Retinal pigment epithelial cell (primary cell): ENCODE measurements at regions not wholly inside any gene's neighbourhood (a gene's known extent, or its start where the extent isn't known, plus 50 kb on each side); places are given as distances from the start of the nearest gene placed in this dataset.

Source experiments
- DNase-seq: peaks from one replicate; pipeline ENCODE4 v3.0.0-alpha.2; 2010; ENCODE audit warnings: low read depth
- H3K4me3 ChIP-seq: 2 replicates; pipeline ENCODE4 v1.5.1; 2011; ENCODE audit warnings: mild to moderate bottlenecking, low read length, control low read depth, moderate library complexity
- CTCF ChIP-seq: conservative IDR thresholded peaks from 2 replicates; pipeline ENCODE4 v1.5.1; 2011; ENCODE audit warnings: low read depth, low read length, control low read depth, inconsistent platforms

- DNase-seq, result no peak
- TF ChIP-seq CTCF, result peak; percentile 9
- H3K4me3 ChIP-seq, result no peak overlapping the region
Measured at GRCh38 chr14:88129306-88130056, 124.5 kb downstream of the GPR65 start.

GRCh38 chr14:88130057-88130432, 125.1 kb downstream of the GPR65 start:
- no peak for TF ChIP-seq CTCF
- H3K4me3 ChIP-seq, result no peak overlapping the region
- DNase-seq, result no peak
